ENCODE measurements at regions not wholly inside any gene's neighbourhood (a gene's known extent, or its start where the extent isn't known, plus 50 kb on each side); places are given as distances from the start of the nearest gene placed in this dataset.

DNA sequence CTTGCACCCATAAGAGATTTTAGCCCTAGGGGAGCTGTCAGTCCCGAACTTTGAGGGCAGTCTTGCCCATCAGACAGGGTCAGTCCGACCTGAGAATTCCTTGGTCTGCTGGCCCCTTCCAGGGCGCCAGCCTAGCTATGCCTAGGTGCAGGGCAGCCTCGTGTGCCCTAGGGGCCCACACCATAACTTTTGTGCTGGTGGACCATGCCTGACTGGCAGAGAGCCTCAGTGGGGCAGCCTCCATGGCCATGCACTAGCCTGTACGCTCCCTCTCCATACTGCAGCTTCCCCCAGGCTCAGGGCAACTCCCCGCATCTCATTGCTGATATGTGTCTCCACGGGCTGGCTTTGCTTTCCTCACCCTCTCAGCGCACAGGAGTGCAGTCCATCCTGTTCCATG, 835.8 kb upstream of the ALCAM start:
- Histone ChIP-seq H3K4me1 (ENCODE audit: control insufficient read depth in 2 of 3, insufficient read depth in 2 of 3, low read depth in 1 of 3, low read length in 3 of 3) (no peaks in the 10 kb centered on the region), H3K9me3 (ENCODE audit: control insufficient read depth in 2 of 3, insufficient read depth in 1 of 3, low read length in 3 of 3) (no peaks in the 10 kb centered on the region), H3K4me3 (ENCODE audit: low read length in 3 of 3) (no peak overlapping the region), H3K9ac (ENCODE audit: low read length in 3 of 3) (no peak overlapping the region), H3K27me3 (ENCODE audit: control insufficient read depth, insufficient read depth, low read length) (no peaks in the 10 kb centered on the region), H3K27ac (ENCODE audit: low read depth in 2 of 2, low read length in 2 of 2) (no peak overlapping the region), H3K36me3 (ENCODE audit: control insufficient read depth in 2 of 3, insufficient read depth in 3 of 3, low read length in 3 of 3) (no peaks in the 10 kb centered on the region)
- DNase-seq (no peak), FAIRE-seq (no peak)
- intact Hi-C loops (cut with DNase I) = no loop called here
- TF ChIP-seq, protein P1, sequence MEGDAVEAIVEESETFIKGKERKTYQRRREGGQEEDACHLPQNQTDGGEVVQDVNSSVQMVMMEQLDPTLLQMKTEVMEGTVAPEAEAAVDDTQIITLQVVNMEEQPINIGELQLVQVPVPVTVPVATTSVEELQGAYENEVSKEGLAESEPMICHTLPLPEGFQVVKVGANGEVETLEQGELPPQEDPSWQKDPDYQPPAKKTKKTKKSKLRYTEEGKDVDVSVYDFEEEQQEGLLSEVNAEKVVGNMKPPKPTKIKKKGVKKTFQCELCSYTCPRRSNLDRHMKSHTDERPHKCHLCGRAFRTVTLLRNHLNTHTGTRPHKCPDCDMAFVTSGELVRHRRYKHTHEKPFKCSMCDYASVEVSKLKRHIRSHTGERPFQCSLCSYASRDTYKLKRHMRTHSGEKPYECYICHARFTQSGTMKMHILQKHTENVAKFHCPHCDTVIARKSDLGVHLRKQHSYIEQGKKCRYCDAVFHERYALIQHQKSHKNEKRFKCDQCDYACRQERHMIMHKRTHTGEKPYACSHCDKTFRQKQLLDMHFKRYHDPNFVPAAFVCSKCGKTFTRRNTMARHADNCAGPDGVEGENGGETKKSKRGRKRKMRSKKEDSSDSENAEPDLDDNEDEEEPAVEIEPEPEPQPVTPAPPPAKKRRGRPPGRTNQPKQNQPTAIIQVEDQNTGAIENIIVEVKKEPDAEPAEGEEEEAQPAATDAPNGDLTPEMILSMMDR (IDR thresholded peaks at IDR 0.05; ENCODE audit: borderline replicate concordance, extremely low read depth, insufficient read depth) = no peak

DNA sequence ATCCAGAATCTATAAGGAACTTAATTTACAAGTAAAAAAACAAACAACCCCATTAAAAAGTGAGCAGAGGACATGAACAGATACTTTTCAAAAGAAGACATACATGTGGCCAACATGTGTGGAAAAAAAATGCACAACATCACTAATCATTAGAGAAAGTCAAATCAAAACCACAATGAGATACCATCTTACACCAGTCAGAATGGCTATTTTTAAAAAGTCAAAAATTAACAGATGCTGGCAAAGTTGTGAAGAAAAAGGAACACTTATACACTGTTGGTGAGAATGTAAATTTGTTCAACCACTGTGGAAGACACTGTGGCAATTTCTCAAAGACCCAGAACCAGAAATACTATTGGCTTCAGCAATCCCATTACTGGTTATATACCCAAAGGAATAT, 830.0 kb upstream of the ALCAM start:
- Histone ChIP-seq H3K9me3 (ENCODE audit: control insufficient read depth in 2 of 3, insufficient read depth in 1 of 3, low read length in 3 of 3) (no peaks in the 10 kb centered on the region), H3K36me3 (ENCODE audit: control insufficient read depth in 2 of 3, insufficient read depth in 3 of 3, low read length in 3 of 3) (no peaks in the 10 kb centered on the region), H3K9ac (ENCODE audit: low read length in 3 of 3) (no peak overlapping the region), H3K4me3 (ENCODE audit: low read length in 3 of 3) (no peak overlapping the region), H3K4me1 (ENCODE audit: control insufficient read depth in 2 of 3, insufficient read depth in 2 of 3, low read depth in 1 of 3, low read length in 3 of 3) (no peaks in the 10 kb centered on the region), H3K27ac (ENCODE audit: low read depth in 2 of 2, low read length in 2 of 2) (no peak overlapping the region), H3K27me3 (ENCODE audit: control insufficient read depth, insufficient read depth, low read length) (no peaks in the 10 kb centered on the region)
- intact Hi-C loops (cut with DNase I) = no loop called here
- FAIRE-seq (no peak), DNase-seq (no peak)
- TF ChIP-seq, protein P1 (IDR thresholded peaks at IDR 0.05; ENCODE audit: borderline replicate concordance, extremely low read depth, insufficient read depth) = no peak

DNA sequence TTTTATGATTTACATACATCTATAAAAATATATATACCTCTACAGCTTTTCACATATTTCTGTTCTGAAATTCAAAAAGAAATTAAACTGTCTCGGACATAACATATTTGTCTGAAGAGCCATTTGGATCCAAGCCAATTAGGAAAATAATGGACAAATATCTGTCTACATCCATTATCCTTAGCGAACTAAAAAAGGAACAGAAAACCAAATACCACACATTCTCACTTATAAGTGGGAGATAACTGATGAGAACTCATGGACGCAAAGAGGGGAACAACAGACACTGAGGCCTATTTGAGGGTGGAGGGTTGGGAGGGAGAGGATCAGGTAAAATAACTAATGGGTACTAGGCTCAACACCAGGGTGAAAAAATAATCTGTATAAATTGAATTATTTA, 829.4 kb upstream of the ALCAM start:
- TF ChIP-seq, protein P1 (IDR thresholded peaks at IDR 0.05; ENCODE audit: borderline replicate concordance, extremely low read depth, insufficient read depth) = no peak
- FAIRE-seq (no peak), DNase-seq (no peak)
- Histone ChIP-seq H3K27me3 (ENCODE audit: control insufficient read depth, insufficient read depth, low read length) (no peaks in the 10 kb centered on the region), H3K36me3 (ENCODE audit: control insufficient read depth in 2 of 3, insufficient read depth in 3 of 3, low read length in 3 of 3) (no peaks in the 10 kb centered on the region), H3K4me1 (ENCODE audit: control insufficient read depth in 2 of 3, insufficient read depth in 2 of 3, low read depth in 1 of 3, low read length in 3 of 3) (no peaks in the 10 kb centered on the region), H3K27ac (ENCODE audit: low read depth in 2 of 2, low read length in 2 of 2) (no peak overlapping the region), H3K9me3 (ENCODE audit: control insufficient read depth in 2 of 3, insufficient read depth in 1 of 3, low read length in 3 of 3) (no peaks in the 10 kb centered on the region), H3K9ac (ENCODE audit: low read length in 3 of 3) (no peak overlapping the region), H3K4me3 (ENCODE audit: low read length in 3 of 3) (no peak overlapping the region)
- intact Hi-C loops (cut with DNase I) = no loop called here

DNA sequence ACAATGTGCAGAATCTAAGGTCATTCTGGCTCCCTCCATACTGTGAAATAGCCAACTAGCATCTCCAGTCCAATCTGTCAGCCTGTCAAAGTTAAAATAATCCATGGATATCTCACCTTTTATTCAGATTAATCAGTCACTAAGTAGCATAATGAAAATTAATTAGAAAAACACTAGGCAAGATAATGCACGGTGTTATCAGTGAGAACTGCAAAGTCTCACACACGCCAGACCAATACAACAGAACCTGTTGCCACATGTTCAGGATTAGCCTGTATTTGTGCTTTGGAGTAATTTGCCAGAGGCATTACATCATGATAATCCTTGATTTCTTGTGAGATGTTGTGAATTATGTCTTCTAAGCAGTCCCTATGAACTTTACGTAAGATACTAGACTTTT, 820.4 kb upstream of the ALCAM start:
- Histone ChIP-seq H3K4me3 (ENCODE audit: low read length in 3 of 3) (no peak overlapping the region), H3K4me1 (ENCODE audit: control insufficient read depth in 2 of 3, insufficient read depth in 2 of 3, low read depth in 1 of 3, low read length in 3 of 3) (no peaks in the 10 kb centered on the region), H3K27ac (ENCODE audit: low read depth in 2 of 2, low read length in 2 of 2) (no peak overlapping the region), H3K9me3 (ENCODE audit: control insufficient read depth in 2 of 3, insufficient read depth in 1 of 3, low read length in 3 of 3) (no peaks in the 10 kb centered on the region), H3K27me3 (ENCODE audit: control insufficient read depth, insufficient read depth, low read length) (no peaks in the 10 kb centered on the region), H3K9ac (ENCODE audit: low read length in 3 of 3) (no peak overlapping the region), H3K36me3 (ENCODE audit: control insufficient read depth in 2 of 3, insufficient read depth in 3 of 3, low read length in 3 of 3) (no peaks in the 10 kb centered on the region)
- TF ChIP-seq, protein P1 (IDR thresholded peaks at IDR 0.05; ENCODE audit: borderline replicate concordance, extremely low read depth, insufficient read depth) = no peak
- FAIRE-seq = no peak
- intact Hi-C loops (cut with DNase I) = no loop called here
- DNase-seq = no peak
